Activated T-cell treated with anti-CD3 and anti-CD28 coated beads, Interleukin-2, amount 50 U/mL, for 4 hours (primary cell): ENCODE measurements at regions not wholly inside any gene's neighbourhood (a gene's known extent, or its start where the extent isn't known, plus 50 kb on each side); places are given as distances from the start of the nearest gene placed in this dataset.
"Not testable (repeated sequence)": the region's sequence is repeated elsewhere in the genome, so short reads cannot be mapped to it uniquely, and the experiment has no call there.

Source experiments
- ATAC-seq, 2 donors: fragments of 200-7000 bp; cut with Tn5 transposase; one replicate each; pipeline ENCODE4 v1.10.0; 2021
- DNase-seq: peaks from one replicate; pipeline ENCODE4 v3.0.0-alpha.2; 2020
- H3K27me3 Mint-ChIP-seq: one replicate; pipeline ENCODE4 v1.8.0; 2021; ENCODE audit warnings: low read depth, mixed read lengths
- H3K36me3 Mint-ChIP-seq: one replicate; pipeline ENCODE4 v1.8.0; 2022; ENCODE audit warnings: mixed read lengths; ENCODE audit not compliant: insufficient read depth
- H3K4me1 Mint-ChIP-seq: one replicate; pipeline ENCODE4 v1.8.0; 2021; ENCODE audit warnings: low read depth, mixed read lengths
- H3K4me3 Mint-ChIP-seq: one replicate; pipeline ENCODE4 v1.8.0; 2021; ENCODE audit warnings: mild to moderate bottlenecking, moderate library complexity, mixed read lengths
- H3K9me3 Mint-ChIP-seq: one replicate; pipeline ENCODE4 v1.8.0; 2021; ENCODE audit warnings: mixed read lengths

- peak overlapping the region; percentile 14 for H3K4me3 Mint-ChIP-seq
Measured at GRCh38 chr15:92839696-92840095, 60.4 kb upstream of the CHD2 start.

GRCh38 chr15:92840149-92840548 is 60.0 kb upstream of the CHD2 start:
- H3K9me3 Mint-ChIP-seq: no peaks in the 10 kb centered on the region
- H3K27me3 Mint-ChIP-seq: no peaks in the 10 kb centered on the region
- ATAC-seq (no peak), DNase-seq (no peak)
- no peak overlapping the region for H3K4me3 Mint-ChIP-seq
- no peaks in the 10 kb centered on the region for H3K36me3 Mint-ChIP-seq
- H3K4me1 Mint-ChIP-seq: peaks cover 41% of the 10 kb centered on the region

More at GRCh38 chr15:92839696-92840095, 60.4 kb upstream of the CHD2 start:
- no peaks in the 10 kb centered on the region for H3K27me3 Mint-ChIP-seq
- no peaks in the 10 kb centered on the region for H3K9me3 Mint-ChIP-seq
- peaks cover 39% of the 10 kb centered on the region for H3K4me1 Mint-ChIP-seq
- DNase-seq (no peak), ATAC-seq (peak in 1 of 2 donors; percentile 41)
- H3K36me3 Mint-ChIP-seq: no peaks in the 10 kb centered on the region

GRCh38 chr15:92843326-92843725 is 56.8 kb upstream of the CHD2 start:
- ATAC-seq (no peak), DNase-seq (no peak)
- peaks cover 64% of the 10 kb centered on the region for H3K4me1 Mint-ChIP-seq
- H3K4me3 Mint-ChIP-seq: no peak overlapping the region
- H3K27me3 Mint-ChIP-seq: no peaks in the 10 kb centered on the region
- H3K9me3 Mint-ChIP-seq: no peaks in the 10 kb centered on the region
- H3K36me3 Mint-ChIP-seq: no peaks in the 10 kb centered on the region

- Mint-ChIP-seq H3K4me1 (peaks cover 65% of the 10 kb centered on the region), H3K36me3 (no peaks in the 10 kb centered on the region), H3K4me3 (no peak overlapping the region), H3K9me3 (no peaks in the 10 kb centered on the region), H3K27me3 (no peaks in the 10 kb centered on the region)
- no peak for ATAC-seq
- DNase-seq: no peak
Measured at GRCh38 chr15:92843814-92844213, 56.3 kb upstream of the CHD2 start.

- Mint-ChIP-seq H3K4me3 (peak overlapping the region; percentile 69), H3K27me3 (no peaks in the 10 kb centered on the region), H3K36me3 (no peaks in the 10 kb centered on the region), H3K4me1 (peaks cover 68% of the 10 kb centered on the region), H3K9me3 (no peaks in the 10 kb centered on the region)
- ATAC-seq (peak; percentile 46 to 53), DNase-seq (no peak)
Measured at GRCh38 chr15:92845126-92845508, 55.0 kb upstream of the CHD2 start.

- H3K4me3 Mint-ChIP-seq: no peak overlapping the region
- H3K4me1 Mint-ChIP-seq: peaks cover 70% of the 10 kb centered on the region
- no peaks in the 10 kb centered on the region for H3K27me3 Mint-ChIP-seq
- ATAC-seq (no peak), DNase-seq (no peak)
- H3K36me3 Mint-ChIP-seq: no peaks in the 10 kb centered on the region
- H3K9me3 Mint-ChIP-seq: no peaks in the 10 kb centered on the region
Measured at GRCh38 chr15:92846741-92847140, 53.4 kb upstream of the CHD2 start.

GRCh38 chr15:92847841-92848240 is 52.3 kb upstream of the CHD2 start:
- Mint-ChIP-seq H3K9me3 (no peaks in the 10 kb centered on the region), H3K36me3 (no peaks in the 10 kb centered on the region), H3K4me3 (no peak overlapping the region), H3K4me1 (peaks cover 65% of the 10 kb centered on the region), H3K27me3 (no peaks in the 10 kb centered on the region)
- DNase-seq (no peak), ATAC-seq (no peak)

- no peaks in the 10 kb centered on the region for H3K9me3 Mint-ChIP-seq
- H3K27me3 Mint-ChIP-seq: no peaks in the 10 kb centered on the region
- H3K4me3 Mint-ChIP-seq: no peak overlapping the region
- peaks cover 66% of the 10 kb centered on the region for H3K4me1 Mint-ChIP-seq
- DNase-seq (no peak), ATAC-seq (no peak)
- H3K36me3 Mint-ChIP-seq: no peaks in the 10 kb centered on the region
Measured at GRCh38 chr15:92848464-92848851, 51.7 kb upstream of the CHD2 start.

GRCh38 chr15:92848852-92849598 is 51.1 kb upstream of the CHD2 start:
- no peaks in the 10 kb centered on the region for H3K27me3 Mint-ChIP-seq
- H3K9me3 Mint-ChIP-seq: no peaks in the 10 kb centered on the region
- DNase-seq (peak; percentile 25), ATAC-seq (peak; percentile 95)
- H3K4me3 Mint-ChIP-seq: no peak overlapping the region
- no peaks in the 10 kb centered on the region for H3K36me3 Mint-ChIP-seq
- H3K4me1 Mint-ChIP-seq: peaks cover 63% of the 10 kb centered on the region

- peaks cover 54% of the 10 kb centered on the region for H3K4me1 Mint-ChIP-seq
- H3K4me3 Mint-ChIP-seq, DNase-seq, H3K27me3 Mint-ChIP-seq, H3K36me3 Mint-ChIP-seq, ATAC-seq, H3K9me3 Mint-ChIP-seq: not testable (repeated sequence)
Measured at GRCh38 chr15:92850218-92850617, 49.9 kb upstream of the CHD2 start.
